Neural cell (in vitro differentiated cells): ENCODE measurements at regions not wholly inside any gene's neighbourhood (a gene's known extent, or its start where the extent isn't known, plus 50 kb on each side); places are given as distances from the start of the nearest gene placed in this dataset.

Experiments
- EP300 ChIP-seq: fragments of 450-650 bp; conservative IDR thresholded peaks from 2 replicates; pipeline ENCODE4 v1.6.1; 2014; ENCODE audit warnings: antibody characterized with exemption, mild to moderate bottlenecking, moderate library complexity; ENCODE audit not compliant: poor library complexity, severe bottlenecking
- EZH2 ChIP-seq: fragments of 200-600, 300-800 bp; shearing (Covaris generic), sonication (generic); IDR thresholded peaks from 2 replicates; pipeline ENCODE4 v1.6.1; 2014; ENCODE audit warnings: antibody characterized with exemption, low read length, borderline replicate concordance, mild to moderate bottlenecking; ENCODE audit not compliant: insufficient read depth, poor library complexity, severe bottlenecking
- MXI1 ChIP-seq: fragments of 450-650 bp; conservative IDR thresholded peaks from 2 replicates; pipeline ENCODE4 v1.6.1; 2014; ENCODE audit warnings: antibody characterized with exemption, mild to moderate bottlenecking; ENCODE audit not compliant: poor library complexity, severe bottlenecking
- POLR2AphosphoS5 ChIP-seq: IDR thresholded peaks from 2 replicates; pipeline ENCODE4 v1.6.1; 2012
- RAD21 ChIP-seq: fragments of 450-650 bp; conservative IDR thresholded peaks from 2 replicates; pipeline ENCODE4 v1.6.1; 2014; ENCODE audit warnings: antibody characterized with exemption, mild to moderate bottlenecking, moderate library complexity
- SMC3 ChIP-seq: fragments of 450-650 bp; conservative IDR thresholded peaks from 2 replicates; pipeline ENCODE4 v1.6.1; 2014; ENCODE audit warnings: antibody characterized with exemption, mild to moderate bottlenecking, moderate library complexity; ENCODE audit not compliant: poor library complexity
- TAF1 ChIP-seq: IDR thresholded peaks from 2 replicates; pipeline ENCODE4 v1.6.1; 2012; ENCODE audit warnings: low read depth
- TF ChIP-seq, protein P1 (sequence below): fragments of 450-650 bp; IDR thresholded peaks from 2 replicates; pipeline ENCODE4 v1.5.1; 2014; ENCODE audit warnings: antibody characterized with exemption, mild to moderate bottlenecking, moderate library complexity; ENCODE audit not compliant: poor library complexity, severe bottlenecking
- TF ChIP-seq, protein P2 (sequence below): IDR thresholded peaks from 2 replicates; pipeline ENCODE4 v1.6.1; 2012; ENCODE audit warnings: borderline replicate concordance

- no peak for TF ChIP-seq EZH2
- TF ChIP-seq, protein P1, sequence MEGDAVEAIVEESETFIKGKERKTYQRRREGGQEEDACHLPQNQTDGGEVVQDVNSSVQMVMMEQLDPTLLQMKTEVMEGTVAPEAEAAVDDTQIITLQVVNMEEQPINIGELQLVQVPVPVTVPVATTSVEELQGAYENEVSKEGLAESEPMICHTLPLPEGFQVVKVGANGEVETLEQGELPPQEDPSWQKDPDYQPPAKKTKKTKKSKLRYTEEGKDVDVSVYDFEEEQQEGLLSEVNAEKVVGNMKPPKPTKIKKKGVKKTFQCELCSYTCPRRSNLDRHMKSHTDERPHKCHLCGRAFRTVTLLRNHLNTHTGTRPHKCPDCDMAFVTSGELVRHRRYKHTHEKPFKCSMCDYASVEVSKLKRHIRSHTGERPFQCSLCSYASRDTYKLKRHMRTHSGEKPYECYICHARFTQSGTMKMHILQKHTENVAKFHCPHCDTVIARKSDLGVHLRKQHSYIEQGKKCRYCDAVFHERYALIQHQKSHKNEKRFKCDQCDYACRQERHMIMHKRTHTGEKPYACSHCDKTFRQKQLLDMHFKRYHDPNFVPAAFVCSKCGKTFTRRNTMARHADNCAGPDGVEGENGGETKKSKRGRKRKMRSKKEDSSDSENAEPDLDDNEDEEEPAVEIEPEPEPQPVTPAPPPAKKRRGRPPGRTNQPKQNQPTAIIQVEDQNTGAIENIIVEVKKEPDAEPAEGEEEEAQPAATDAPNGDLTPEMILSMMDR: no peak
- no peak for TF ChIP-seq EP300
- TF ChIP-seq, protein P2, sequence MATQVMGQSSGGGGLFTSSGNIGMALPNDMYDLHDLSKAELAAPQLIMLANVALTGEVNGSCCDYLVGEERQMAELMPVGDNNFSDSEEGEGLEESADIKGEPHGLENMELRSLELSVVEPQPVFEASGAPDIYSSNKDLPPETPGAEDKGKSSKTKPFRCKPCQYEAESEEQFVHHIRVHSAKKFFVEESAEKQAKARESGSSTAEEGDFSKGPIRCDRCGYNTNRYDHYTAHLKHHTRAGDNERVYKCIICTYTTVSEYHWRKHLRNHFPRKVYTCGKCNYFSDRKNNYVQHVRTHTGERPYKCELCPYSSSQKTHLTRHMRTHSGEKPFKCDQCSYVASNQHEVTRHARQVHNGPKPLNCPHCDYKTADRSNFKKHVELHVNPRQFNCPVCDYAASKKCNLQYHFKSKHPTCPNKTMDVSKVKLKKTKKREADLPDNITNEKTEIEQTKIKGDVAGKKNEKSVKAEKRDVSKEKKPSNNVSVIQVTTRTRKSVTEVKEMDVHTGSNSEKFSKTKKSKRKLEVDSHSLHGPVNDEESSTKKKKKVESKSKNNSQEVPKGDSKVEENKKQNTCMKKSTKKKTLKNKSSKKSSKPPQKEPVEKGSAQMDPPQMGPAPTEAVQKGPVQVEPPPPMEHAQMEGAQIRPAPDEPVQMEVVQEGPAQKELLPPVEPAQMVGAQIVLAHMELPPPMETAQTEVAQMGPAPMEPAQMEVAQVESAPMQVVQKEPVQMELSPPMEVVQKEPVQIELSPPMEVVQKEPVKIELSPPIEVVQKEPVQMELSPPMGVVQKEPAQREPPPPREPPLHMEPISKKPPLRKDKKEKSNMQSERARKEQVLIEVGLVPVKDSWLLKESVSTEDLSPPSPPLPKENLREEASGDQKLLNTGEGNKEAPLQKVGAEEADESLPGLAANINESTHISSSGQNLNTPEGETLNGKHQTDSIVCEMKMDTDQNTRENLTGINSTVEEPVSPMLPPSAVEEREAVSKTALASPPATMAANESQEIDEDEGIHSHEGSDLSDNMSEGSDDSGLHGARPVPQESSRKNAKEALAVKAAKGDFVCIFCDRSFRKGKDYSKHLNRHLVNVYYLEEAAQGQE: no peak
- no peak for TF ChIP-seq MXI1
- TF ChIP-seq POLR2AphosphoS5: no peak
- no peak for TF ChIP-seq TAF1
- TF ChIP-seq RAD21: no peak
- no peak for TF ChIP-seq SMC3
Observed at GRCh38 chr12:92550254-92550653, 152.5 kb upstream of the PLEKHG7 start.
